GM19372 (cell line): ENCODE measurements at regions not wholly inside any gene's neighbourhood (a gene's known extent, or its start where the extent isn't known, plus 50 kb on each side); places are given as distances from the start of the nearest gene placed in this dataset.

Source experiments
- ATAC-seq: cut with Tn5 transposase; IDR thresholded peaks from one replicate; pipeline ENCODE4 v1.9.1; 2021; ENCODE audit warnings: mild to moderate bottlenecking, low read depth, moderate library complexity; ENCODE audit not compliant: unreplicated experiment

GRCh38 chr21:28229814-28230213 lies 762.9 kb downstream of the LTN1 start:
- no peak for ATAC-seq

GRCh38 chr21:28228636-28228995 lies 764.1 kb downstream of the LTN1 start:
- ATAC-seq: no peak

GRCh38 chr21:28227881-28228635 lies 764.6 kb downstream of the LTN1 start:
- ATAC-seq: no peak

GRCh38 chr21:28226563-28226962 lies 766.1 kb downstream of the LTN1 start:
- ATAC-seq: no peak

- ATAC-seq: no peak
Observed at GRCh38 chr21:28224191-28224726, 768.4 kb downstream of the LTN1 start.

GRCh38 chr21:28221984-28222383 lies 770.7 kb downstream of the LTN1 start:
- no peak for ATAC-seq

GRCh38 chr21:28220680-28221079 lies 772.0 kb downstream of the LTN1 start:
- ATAC-seq: no peak

- ATAC-seq: no peak
Observed at GRCh38 chr21:28216976-28217523, 775.6 kb downstream of the LTN1 start.

GRCh38 chr21:28215214-28215954 lies 777.3 kb downstream of the LTN1 start:
- no peak for ATAC-seq

- ATAC-seq: no peak
Observed at GRCh38 chr21:28214786-28215185, 777.9 kb downstream of the LTN1 start.

- ATAC-seq: no peak
Observed at GRCh38 chr21:28213261-28213660, 779.4 kb downstream of the LTN1 start.

GRCh38 chr21:28212061-28212460 lies 780.6 kb downstream of the LTN1 start:
- no peak for ATAC-seq

GRCh38 chr21:28207436-28208173 lies 785.1 kb downstream of the LTN1 start:
- ATAC-seq: no peak

- no peak for ATAC-seq
Observed at GRCh38 chr21:28200726-28201125, 792.0 kb downstream of the LTN1 start.

- no peak for ATAC-seq
Observed at GRCh38 chr21:28196981-28197380, 795.7 kb downstream of the LTN1 start.

GRCh38 chr21:28193189-28193588 lies 799.5 kb downstream of the LTN1 start:
- no peak for ATAC-seq

GRCh38 chr21:28186604-28187003 lies 806.1 kb downstream of the LTN1 start:
- ATAC-seq: no peak

- no peak for ATAC-seq
Observed at GRCh38 chr21:28181730-28182129, 810.9 kb downstream of the LTN1 start.

- no peak for ATAC-seq
Observed at GRCh38 chr21:28179136-28179535, 813.5 kb downstream of the LTN1 start.

- no peak for ATAC-seq
Observed at GRCh38 chr21:28177124-28177523, 815.6 kb downstream of the LTN1 start.

GRCh38 chr21:28174701-28175100 lies 818.0 kb downstream of the LTN1 start:
- no peak for ATAC-seq
